Kidney (tissue), 13 donors: ENCODE measurements at regions not wholly inside any gene's neighbourhood (a gene's known extent, or its start where the extent isn't known, plus 50 kb on each side); places are given as distances from the start of the nearest gene placed in this dataset.

Experiments
- DNase-seq, 5 donors: peaks; one replicate each; pipeline ENCODE4 v3.0.0-alpha.2; 2013 to 2020
- FAIRE-seq: peaks from 2 replicates; lab custom pipeline; 2012; peaks lifted over from hg19 to GRCh38; lab: Jason Lieb, UNC
- H3K27ac ChIP-seq, 2 donors: one replicate each; pipeline ENCODE4 v1.7.0; 2013; ENCODE audit warnings: low read depth in 2 of 2, low read length in 2 of 2, inconsistent platforms in 1 of 2
- H3K27me3 ChIP-seq: one replicate; pipeline ENCODE4 v1.7.1; 2013; ENCODE audit warnings: low read length, inconsistent platforms; ENCODE audit not compliant: control insufficient read depth, insufficient read depth
- H3K36me3 ChIP-seq, 3 donors: one replicate each; pipeline versions ENCODE4 v1.7.0 to v1.7.1; 2013; ENCODE audit warnings: low read length in 3 of 3, control low read depth in 1 of 3, inconsistent platforms in 1 of 3; ENCODE audit not compliant: insufficient read depth in 3 of 3, control insufficient read depth in 2 of 3
- H3K4me1 ChIP-seq, 3 donors: one replicate each; pipeline versions ENCODE4 v1.7.0 to v1.7.1; 2013; ENCODE audit warnings: low read length in 3 of 3, inconsistent platforms in 1 of 3, low read depth in 1 of 3; ENCODE audit not compliant: control insufficient read depth in 2 of 3, insufficient read depth in 2 of 3
- H3K4me3 ChIP-seq, 3 donors: one replicate each; pipeline versions ENCODE4 v1.7.0 to v1.8.1; 2013; ENCODE audit warnings: low read length in 3 of 3, control low read depth in 1 of 3, inconsistent platforms in 1 of 3
- H3K9ac ChIP-seq, 3 donors: one replicate each; pipeline versions ENCODE4 v1.7.0 to v1.7.1; 2013; ENCODE audit warnings: low read length in 3 of 3, control low read depth in 1 of 3, inconsistent platforms in 1 of 3
- H3K9me3 ChIP-seq, 3 donors: one replicate each; pipeline versions ENCODE4 v1.7.0 to v1.7.1; 2013; ENCODE audit warnings: low read length in 3 of 3, control low read depth in 1 of 3, inconsistent platforms in 1 of 3; ENCODE audit not compliant: control insufficient read depth in 2 of 3, insufficient read depth in 1 of 3
- CTCF ChIP-seq: IDR thresholded peaks from 3 replicates; pipeline ENCODE4 v1.5.1; 2012; ENCODE audit warnings: mild to moderate bottlenecking, moderate library complexity, borderline replicate concordance; ENCODE audit not compliant: insufficient read depth; ENCODE audit errors: extremely low read depth
- intact Hi-C: fragments of 100-400 bp; cut with DNase I; formaldehyde crosslinking; loops from one replicate; pipeline ENCODE4 v1.11.1; 2022
- donor health status: control.
- donor health status: control.
- donor health status: control.
- donor health status: control.
- donor health status: control.
- donor health status: DM: yes; HTN: yes; CAD: no.
- donor health status: Normal renal cell carcinoma (clear cell type).

GRCh38 chr13:104105418-104106355 lies 1039.5 kb upstream of the SLC10A2 start:
- no peaks in the 10 kb centered on the region for H3K27me3 ChIP-seq
- no peak overlapping the region for H3K4me3 ChIP-seq
- no peaks in the 10 kb centered on the region for H3K36me3 ChIP-seq
- no peak overlapping the region for H3K9ac ChIP-seq
- H3K4me1 ChIP-seq, result no peaks in the 10 kb centered on the region
- DNase-seq, result peak in 2 of 5 donors; percentile 37 to 41
- intact Hi-C loops, result no loop called here
- H3K9me3 ChIP-seq, result no peaks in the 10 kb centered on the region
- no peak overlapping the region for H3K27ac ChIP-seq
- TF ChIP-seq CTCF, result no peak
- no peak for FAIRE-seq

GRCh38 chr13:104099750-104100149 lies 1033.5 kb upstream of the SLC10A2 start:
- Histone ChIP-seq H3K27me3 (no peaks in the 10 kb centered on the region), H3K4me3 (no peak overlapping the region), H3K36me3 (no peaks in the 10 kb centered on the region), H3K9ac (no peak overlapping the region), H3K4me1 (no peaks in the 10 kb centered on the region), H3K9me3 (no peaks in the 10 kb centered on the region), H3K27ac (no peak overlapping the region)
- TF ChIP-seq CTCF, result no peak
- DNase-seq (no peak), FAIRE-seq (no peak)
- intact Hi-C loops, result no loop called here

- no peak overlapping the region for H3K27ac ChIP-seq
- H3K4me1 ChIP-seq, result no peaks in the 10 kb centered on the region
- no peak for TF ChIP-seq CTCF
- H3K4me3 ChIP-seq, result no peak overlapping the region
- FAIRE-seq (no peak), DNase-seq (no peak)
- no peaks in the 10 kb centered on the region for H3K9me3 ChIP-seq
- intact Hi-C loops, result no loop called here
- H3K27me3 ChIP-seq, result no peaks in the 10 kb centered on the region
- no peaks in the 10 kb centered on the region for H3K36me3 ChIP-seq
- no peak overlapping the region for H3K9ac ChIP-seq
These were observed 1032.2 kb upstream of the SLC10A2 start for GRCh38 chr13:104098421-104098820.
